Hepatocyte (in vitro differentiated cells): ENCODE measurements at regions not wholly inside any gene's neighbourhood (a gene's known extent, or its start where the extent isn't known, plus 50 kb on each side); places are given as distances from the start of the nearest gene placed in this dataset.
A peak's percentile ranks its signal among the peaks of the same experiment; 100 is the strongest.
"Not testable (repeated sequence)": the region's sequence is repeated elsewhere in the genome, so short reads cannot be mapped to it uniquely, and the experiment has no call there.

ENCODE experiments used
- DNase-seq: peaks from one replicate; pipeline ENCODE4 v3.0.0-alpha.2; 2016; ENCODE audit warnings: low spot score
- H2AFZ ChIP-seq: fragments of 200-600 bp; sonication (generic); 2 replicates; pipeline ENCODE4 v1.6.0; 2016; ENCODE audit warnings: antibody characterized with exemption, mild to moderate bottlenecking
- H3K27ac ChIP-seq: fragments of 200-600 bp; sonication (generic); 2 replicates; pipeline ENCODE4 v1.5.1; 2016; ENCODE audit warnings: mild to moderate bottlenecking
- H3K27me3 ChIP-seq: fragments of 200-600 bp; sonication (generic); 2 replicates; pipeline ENCODE4 v1.6.1; 2016
- H3K36me3 ChIP-seq: fragments of 200-600 bp; sonication (generic); replicated peaks from 2 replicates; pipeline ENCODE4 v1.5.1; 2016; ENCODE audit warnings: low read depth; ENCODE audit not compliant: insufficient read depth
- H3K4me1 ChIP-seq: fragments of 200-600 bp; sonication (generic); 2 replicates; pipeline ENCODE4 v1.5.1; 2016; ENCODE audit warnings: mild to moderate bottlenecking, moderate library complexity; ENCODE audit not compliant: insufficient read depth
- H3K4me2 ChIP-seq: fragments of 200-600 bp; sonication (generic); 2 replicates; pipeline ENCODE4 v1.6.0; 2016
- H3K4me3 ChIP-seq: fragments of 200-600 bp; sonication (generic); 2 replicates; pipeline ENCODE4 v1.5.1; 2016; ENCODE audit warnings: mild to moderate bottlenecking
- H3K79me2 ChIP-seq: fragments of 200-600 bp; sonication (generic); 2 replicates; pipeline ENCODE4 v1.6.0; 2017; ENCODE audit warnings: mild to moderate bottlenecking
- H3K9me2 ChIP-seq: fragments of 200-600 bp; sonication (generic); replicated peaks from 2 replicates; pipeline ENCODE4 v1.6.0; 2017; ENCODE audit warnings: mild to moderate bottlenecking; ENCODE audit not compliant: insufficient read depth
- H3K9me3 ChIP-seq: fragments of 200-600 bp; sonication (generic); 2 replicates; pipeline ENCODE4 v1.5.1; 2016; ENCODE audit warnings: low read depth, mild to moderate bottlenecking
- H4K20me1 ChIP-seq: fragments of 200-600 bp; sonication (generic); 2 replicates; pipeline ENCODE4 v1.6.0; 2016; ENCODE audit warnings: mild to moderate bottlenecking; ENCODE audit not compliant: insufficient read depth, poor library complexity, severe bottlenecking
- CTCF ChIP-seq: fragments of 200-600 bp; sonication (generic); IDR thresholded peaks from 2 replicates; pipeline ENCODE4 v1.5.1; 2016; ENCODE audit warnings: antibody characterized with exemption, mild to moderate bottlenecking; ENCODE audit not compliant: poor library complexity
- EZH2 ChIP-seq: fragments of 200-600 bp; sonication (generic); IDR thresholded peaks from 2 replicates; pipeline ENCODE4 v1.6.1; 2016; ENCODE audit warnings: antibody characterized with exemption, mild to moderate bottlenecking, borderline replicate concordance
- EZH2phosphoT487 ChIP-seq: fragments of 200-600 bp; sonication (generic); IDR thresholded peaks from one replicate; pipeline ENCODE4 v1.6.1; 2018; ENCODE audit warnings: antibody characterized with exemption, mild to moderate bottlenecking, low read depth, moderate library complexity; ENCODE audit not compliant: unreplicated experiment, severe bottlenecking
- WGBS: methylation state at CpG from one replicate; pipeline ENCODE4 v1.1.6; 2016; ENCODE audit warnings: low lambda C conversion rate; ENCODE audit errors: missing lambda C conversion rate; 5-methylcytosine and 5-hydroxymethylcytosine counted together

GRCh38 chr1:182159443-182159842, 97.9 kb upstream of the ZNF648 start:
- H3K27me3 ChIP-seq = no peaks in the 10 kb centered on the region
- TF ChIP-seq EZH2phosphoT487 (no peak), EZH2 (no peak), CTCF (no peak)

GRCh38 chr1:182157187-182157586, 95.7 kb upstream of the ZNF648 start:
- Histone ChIP-seq H3K9me2 (no peaks in the 10 kb centered on the region), H3K27me3 (no peaks in the 10 kb centered on the region), H3K27ac (no peak overlapping the region), H3K4me3 (no peak overlapping the region), H2AFZ (no peak overlapping the region), H3K9me3 (peaks cover 14% of the 10 kb centered on the region), H3K36me3 (no peaks in the 10 kb centered on the region), H4K20me1 (no peaks in the 10 kb centered on the region), H3K79me2 (no peaks in the 10 kb centered on the region), H3K4me1 (no peaks in the 10 kb centered on the region), H3K4me2 (no peak overlapping the region)
- no peak for TF ChIP-seq EZH2phosphoT487
- no peak for TF ChIP-seq EZH2
- TF ChIP-seq CTCF = no peak
- no peak for DNase-seq
- 86% methylated on average over 2 of the region's 2 CpGs for WGBS

More at GRCh38 chr1:182159443-182159842, 97.9 kb upstream of the ZNF648 start:
- Histone ChIP-seq H3K9me3 (peaks cover 14% of the 10 kb centered on the region), H3K4me3 (no peak overlapping the region), H3K4me1 (no peaks in the 10 kb centered on the region), H3K79me2 (no peaks in the 10 kb centered on the region), H4K20me1 (no peaks in the 10 kb centered on the region), H3K36me3 (no peaks in the 10 kb centered on the region), H3K4me2 (no peak overlapping the region), H3K9me2 (no peaks in the 10 kb centered on the region), H2AFZ (no peak overlapping the region), H3K27ac (no peak overlapping the region)
- no peak for DNase-seq

- H4K20me1 ChIP-seq, H3K79me2 ChIP-seq, DNase-seq, H3K4me3 ChIP-seq, H3K4me1 ChIP-seq, H2AFZ ChIP-seq, H3K27ac ChIP-seq, H3K27me3 ChIP-seq, H3K36me3 ChIP-seq, H3K9me2 ChIP-seq, H3K4me2 ChIP-seq: not testable (repeated sequence)
- H3K9me3 ChIP-seq = peaks cover 11% of the 10 kb centered on the region
- 100% methylated on average over 1 of the region's 1 CpG for WGBS
Measured at GRCh38 chr1:182154425-182154824, 92.9 kb upstream of the ZNF648 start.

DNA sequence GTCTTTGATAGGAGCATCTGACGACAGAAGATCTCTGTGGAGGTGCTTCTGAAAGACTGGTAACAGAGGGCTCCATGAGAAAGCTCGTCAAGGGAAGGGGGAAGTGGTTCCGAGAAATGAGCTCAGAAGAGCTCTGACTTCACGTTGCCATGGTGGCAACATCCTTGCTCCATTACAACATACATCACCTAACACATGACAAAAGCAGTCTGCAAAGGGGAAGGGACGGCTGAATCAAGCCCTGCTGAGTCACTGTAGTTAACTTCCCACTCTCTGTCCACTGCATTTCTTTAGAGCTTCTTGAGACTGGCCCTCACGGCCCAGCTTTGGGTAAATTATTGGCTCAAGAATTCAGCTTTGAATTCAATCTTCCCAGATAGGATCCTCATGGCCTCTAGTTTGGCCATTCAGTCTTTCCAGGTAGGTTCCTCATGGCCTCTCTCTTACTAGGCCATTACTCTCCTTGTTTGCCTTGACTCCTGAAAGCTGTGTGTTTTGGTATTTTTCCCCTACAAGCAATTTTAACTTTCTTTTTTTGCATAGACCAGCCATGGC, 88.0 kb upstream of the ZNF648 start:
- Histone ChIP-seq H3K79me2 (no peaks in the 10 kb centered on the region), H3K4me2 (no peak overlapping the region), H3K36me3 (no peaks in the 10 kb centered on the region), H3K9me3 (no peaks in the 10 kb centered on the region), H2AFZ (no peak overlapping the region), H3K4me3 (no peak overlapping the region), H4K20me1 (no peaks in the 10 kb centered on the region), H3K27me3 (no peaks in the 10 kb centered on the region), H3K9me2 (no peaks in the 10 kb centered on the region), H3K4me1 (peaks cover 12% of the 10 kb centered on the region), H3K27ac (peak overlapping the region; percentile 50)
- DNase-seq = peak; percentile 59
- no peak for TF ChIP-seq EZH2
- WGBS = 83% methylated on average over 6 of the region's 6 CpGs
